Kidney epithelial cell (primary cell): ENCODE measurements at regions not wholly inside any gene's neighbourhood (a gene's known extent, or its start where the extent isn't known, plus 50 kb on each side); places are given as distances from the start of the nearest gene placed in this dataset.

Experiments
- DNase-seq: peaks from one replicate; pipeline ENCODE4 v3.0.0-alpha.2; 2010; ENCODE audit warnings: low read depth
- H3K27me3 ChIP-seq: 2 replicates; pipeline ENCODE4 v1.6.0; 2011; ENCODE audit warnings: low read length; ENCODE audit not compliant: control insufficient read depth, insufficient read depth
- H3K36me3 ChIP-seq: 2 replicates; pipeline ENCODE4 v1.5.1; 2011; ENCODE audit warnings: low read length; ENCODE audit not compliant: control insufficient read depth, insufficient read depth
- H3K4me3 ChIP-seq: 2 replicates; pipeline ENCODE4 v1.5.1; 2011; ENCODE audit warnings: low read depth, mild to moderate bottlenecking, control low read depth, low read length
- CTCF ChIP-seq: IDR thresholded peaks from 2 replicates; pipeline ENCODE4 v1.5.1; 2011; ENCODE audit warnings: mild to moderate bottlenecking, moderate library complexity, low read length, control low read depth, inconsistent platforms; ENCODE audit not compliant: insufficient read depth, poor library complexity, severe bottlenecking

GRCh38 chr6:15810618-15811017 is 147.8 kb upstream of the DTNBP1 start:
- no peak for TF ChIP-seq CTCF

DNA sequence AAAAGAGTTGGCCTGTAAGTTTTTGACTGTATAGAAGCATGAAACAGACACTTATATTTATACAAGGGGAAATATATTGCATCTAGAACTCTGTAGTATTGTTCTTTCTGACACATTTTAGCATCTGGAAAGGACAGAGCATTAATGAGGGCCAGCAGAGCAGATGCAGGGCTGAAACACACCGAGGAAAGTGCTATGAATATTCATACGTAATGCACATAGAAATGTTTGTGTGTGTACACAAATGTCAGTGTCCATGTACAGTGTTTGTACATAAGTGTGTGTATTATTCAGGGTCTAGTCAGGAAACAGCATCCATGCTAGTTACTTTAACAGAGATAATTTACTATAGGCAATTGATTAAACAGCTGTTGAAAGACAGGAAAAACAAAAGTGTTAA is 146.5 kb upstream of the DTNBP1 start:
- Histone ChIP-seq H3K36me3 (no peaks in the 10 kb centered on the region), H3K4me3 (no peak overlapping the region), H3K27me3 (no peaks in the 10 kb centered on the region)
- no peak for TF ChIP-seq CTCF
- DNase-seq: no peak

More at GRCh38 chr6:15810618-15811017, 147.8 kb upstream of the DTNBP1 start:
- no peak overlapping the region for H3K4me3 ChIP-seq
- no peaks in the 10 kb centered on the region for H3K27me3 ChIP-seq
- DNase-seq: no peak
- no peaks in the 10 kb centered on the region for H3K36me3 ChIP-seq

GRCh38 chr6:15804164-15805154 is 141.6 kb upstream of the DTNBP1 start:
- no peak for TF ChIP-seq CTCF

GRCh38 chr6:15802466-15802865 is 139.6 kb upstream of the DTNBP1 start:
- Histone ChIP-seq H3K27me3 (no peaks in the 10 kb centered on the region), H3K4me3 (no peak overlapping the region), H3K36me3 (no peaks in the 10 kb centered on the region)
- no peak for TF ChIP-seq CTCF
- DNase-seq: no peak

More at GRCh38 chr6:15804164-15805154, 141.6 kb upstream of the DTNBP1 start:
- no peaks in the 10 kb centered on the region for H3K36me3 ChIP-seq
- H3K4me3 ChIP-seq: no peak overlapping the region
- no peaks in the 10 kb centered on the region for H3K27me3 ChIP-seq
- DNase-seq: no peak

DNA sequence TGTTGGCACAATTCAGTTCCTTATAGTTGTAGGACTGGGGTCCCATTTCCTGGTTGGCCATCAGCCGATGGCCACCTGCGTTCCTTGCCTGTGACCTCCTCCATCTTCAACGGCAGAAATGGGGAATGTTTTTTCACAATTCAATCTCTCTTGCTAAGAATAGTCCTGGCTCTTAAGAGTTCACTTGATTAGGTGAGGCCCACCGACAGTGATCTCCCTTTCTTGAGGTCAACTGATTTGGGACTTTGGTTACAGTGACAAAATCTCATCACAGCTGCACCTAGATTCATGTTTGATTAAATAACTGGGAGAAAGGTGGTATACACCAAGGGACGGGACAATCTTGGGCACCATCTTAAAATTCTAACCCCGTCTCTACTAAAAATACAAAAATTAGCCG is 139.1 kb upstream of the DTNBP1 start:
- H3K4me3 ChIP-seq: no peak overlapping the region
- no peak for TF ChIP-seq CTCF
- H3K27me3 ChIP-seq: no peaks in the 10 kb centered on the region
- no peak for DNase-seq
- H3K36me3 ChIP-seq: no peaks in the 10 kb centered on the region
